Hepatocyte (in vitro differentiated cells): ENCODE measurements at regions not wholly inside any gene's neighbourhood (a gene's known extent, or its start where the extent isn't known, plus 50 kb on each side); places are given as distances from the start of the nearest gene placed in this dataset.

Source experiments
- DNase-seq: peaks from one replicate; pipeline ENCODE4 v3.0.0-alpha.2; 2016; ENCODE audit warnings: low spot score
- H2AFZ ChIP-seq: fragments of 200-600 bp; sonication (generic); 2 replicates; pipeline ENCODE4 v1.6.0; 2016; ENCODE audit warnings: antibody characterized with exemption, mild to moderate bottlenecking
- H3K27ac ChIP-seq: fragments of 200-600 bp; sonication (generic); 2 replicates; pipeline ENCODE4 v1.5.1; 2016; ENCODE audit warnings: mild to moderate bottlenecking
- H3K27me3 ChIP-seq: fragments of 200-600 bp; sonication (generic); 2 replicates; pipeline ENCODE4 v1.6.1; 2016
- H3K36me3 ChIP-seq: fragments of 200-600 bp; sonication (generic); replicated peaks from 2 replicates; pipeline ENCODE4 v1.5.1; 2016; ENCODE audit warnings: low read depth; ENCODE audit not compliant: insufficient read depth
- H3K4me1 ChIP-seq: fragments of 200-600 bp; sonication (generic); 2 replicates; pipeline ENCODE4 v1.5.1; 2016; ENCODE audit warnings: mild to moderate bottlenecking, moderate library complexity; ENCODE audit not compliant: insufficient read depth
- H3K4me2 ChIP-seq: fragments of 200-600 bp; sonication (generic); 2 replicates; pipeline ENCODE4 v1.6.0; 2016
- H3K4me3 ChIP-seq: fragments of 200-600 bp; sonication (generic); 2 replicates; pipeline ENCODE4 v1.5.1; 2016; ENCODE audit warnings: mild to moderate bottlenecking
- H3K79me2 ChIP-seq: fragments of 200-600 bp; sonication (generic); 2 replicates; pipeline ENCODE4 v1.6.0; 2017; ENCODE audit warnings: mild to moderate bottlenecking
- H3K9me2 ChIP-seq: fragments of 200-600 bp; sonication (generic); replicated peaks from 2 replicates; pipeline ENCODE4 v1.6.0; 2017; ENCODE audit warnings: mild to moderate bottlenecking; ENCODE audit not compliant: insufficient read depth
- H3K9me3 ChIP-seq: fragments of 200-600 bp; sonication (generic); 2 replicates; pipeline ENCODE4 v1.5.1; 2016; ENCODE audit warnings: low read depth, mild to moderate bottlenecking
- H4K20me1 ChIP-seq: fragments of 200-600 bp; sonication (generic); 2 replicates; pipeline ENCODE4 v1.6.0; 2016; ENCODE audit warnings: mild to moderate bottlenecking; ENCODE audit not compliant: insufficient read depth, poor library complexity, severe bottlenecking
- EZH2 ChIP-seq: fragments of 200-600 bp; sonication (generic); IDR thresholded peaks from 2 replicates; pipeline ENCODE4 v1.6.1; 2016; ENCODE audit warnings: antibody characterized with exemption, mild to moderate bottlenecking, borderline replicate concordance
- EZH2phosphoT487 ChIP-seq: fragments of 200-600 bp; sonication (generic); IDR thresholded peaks from one replicate; pipeline ENCODE4 v1.6.1; 2018; ENCODE audit warnings: antibody characterized with exemption, mild to moderate bottlenecking, low read depth, moderate library complexity; ENCODE audit not compliant: unreplicated experiment, severe bottlenecking
- WGBS: methylation state at CpG from one replicate; pipeline ENCODE4 v1.1.6; 2016; ENCODE audit warnings: low lambda C conversion rate; ENCODE audit errors: missing lambda C conversion rate; 5-methylcytosine and 5-hydroxymethylcytosine counted together
- TF ChIP-seq, protein P1 (sequence below): fragments of 200-600 bp; sonication (generic); IDR thresholded peaks from 2 replicates; pipeline ENCODE4 v1.5.1; 2016; ENCODE audit warnings: antibody characterized with exemption, mild to moderate bottlenecking; ENCODE audit not compliant: poor library complexity

DNA sequence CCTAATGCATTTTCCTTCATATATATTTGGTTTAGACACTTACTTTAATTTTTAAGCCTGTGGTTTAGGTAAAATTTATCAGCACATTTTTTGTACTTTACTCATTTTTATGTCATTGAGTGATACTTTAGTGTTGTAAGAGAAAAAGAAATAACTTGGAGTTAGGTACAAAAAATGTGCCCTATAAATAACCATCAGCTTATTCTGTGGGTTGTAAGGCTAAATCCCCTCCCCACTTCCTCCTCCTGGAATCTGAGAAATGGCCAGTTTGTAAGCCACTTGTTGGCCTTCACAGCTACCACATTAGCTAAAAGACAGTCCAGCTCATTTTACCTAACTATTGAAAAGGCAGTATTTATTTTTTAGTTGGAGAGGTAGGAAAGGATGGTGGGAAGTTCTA, 576.3 kb downstream of the PKHD1 start:
- no peak overlapping the region for H2AFZ ChIP-seq
- no peak overlapping the region for H3K4me2 ChIP-seq
- H4K20me1 ChIP-seq, result no peaks in the 10 kb centered on the region
- H3K4me1 ChIP-seq, result peaks cover 4% of the 10 kb centered on the region
- no peak for DNase-seq
- no peaks in the 10 kb centered on the region for H3K79me2 ChIP-seq
- H3K27ac ChIP-seq, result no peak overlapping the region
- no peak for TF ChIP-seq EZH2
- no peak overlapping the region for H3K4me3 ChIP-seq
- H3K36me3 ChIP-seq, result no peaks in the 10 kb centered on the region
- H3K9me3 ChIP-seq, result no peaks in the 10 kb centered on the region
- H3K9me2 ChIP-seq, result no peaks in the 10 kb centered on the region
- no peaks in the 10 kb centered on the region for H3K27me3 ChIP-seq

GRCh38 chr6:51513891-51514747, 573.3 kb downstream of the PKHD1 start:
- no peaks in the 10 kb centered on the region for H3K27me3 ChIP-seq
- peak; percentile 17 for DNase-seq
- H3K27ac ChIP-seq, result peak overlapping the region; percentile 57
- no peak overlapping the region for H3K4me3 ChIP-seq
- no peaks in the 10 kb centered on the region for H3K36me3 ChIP-seq
- TF ChIP-seq EZH2 (no peak), EZH2phosphoT487 (no peak)
- TF ChIP-seq, protein P1, sequence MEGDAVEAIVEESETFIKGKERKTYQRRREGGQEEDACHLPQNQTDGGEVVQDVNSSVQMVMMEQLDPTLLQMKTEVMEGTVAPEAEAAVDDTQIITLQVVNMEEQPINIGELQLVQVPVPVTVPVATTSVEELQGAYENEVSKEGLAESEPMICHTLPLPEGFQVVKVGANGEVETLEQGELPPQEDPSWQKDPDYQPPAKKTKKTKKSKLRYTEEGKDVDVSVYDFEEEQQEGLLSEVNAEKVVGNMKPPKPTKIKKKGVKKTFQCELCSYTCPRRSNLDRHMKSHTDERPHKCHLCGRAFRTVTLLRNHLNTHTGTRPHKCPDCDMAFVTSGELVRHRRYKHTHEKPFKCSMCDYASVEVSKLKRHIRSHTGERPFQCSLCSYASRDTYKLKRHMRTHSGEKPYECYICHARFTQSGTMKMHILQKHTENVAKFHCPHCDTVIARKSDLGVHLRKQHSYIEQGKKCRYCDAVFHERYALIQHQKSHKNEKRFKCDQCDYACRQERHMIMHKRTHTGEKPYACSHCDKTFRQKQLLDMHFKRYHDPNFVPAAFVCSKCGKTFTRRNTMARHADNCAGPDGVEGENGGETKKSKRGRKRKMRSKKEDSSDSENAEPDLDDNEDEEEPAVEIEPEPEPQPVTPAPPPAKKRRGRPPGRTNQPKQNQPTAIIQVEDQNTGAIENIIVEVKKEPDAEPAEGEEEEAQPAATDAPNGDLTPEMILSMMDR, result no peak
- H3K4me2 ChIP-seq, result no peak overlapping the region
- no peaks in the 10 kb centered on the region for H4K20me1 ChIP-seq
- no peaks in the 10 kb centered on the region for H3K9me2 ChIP-seq
- H2AFZ ChIP-seq, result no peak overlapping the region
- no peaks in the 10 kb centered on the region for H3K9me3 ChIP-seq
- 63% methylated on average over 13 of the region's 13 CpGs for WGBS
- H3K79me2 ChIP-seq, result no peaks in the 10 kb centered on the region
- H3K4me1 ChIP-seq, result peaks cover 4% of the 10 kb centered on the region

DNA sequence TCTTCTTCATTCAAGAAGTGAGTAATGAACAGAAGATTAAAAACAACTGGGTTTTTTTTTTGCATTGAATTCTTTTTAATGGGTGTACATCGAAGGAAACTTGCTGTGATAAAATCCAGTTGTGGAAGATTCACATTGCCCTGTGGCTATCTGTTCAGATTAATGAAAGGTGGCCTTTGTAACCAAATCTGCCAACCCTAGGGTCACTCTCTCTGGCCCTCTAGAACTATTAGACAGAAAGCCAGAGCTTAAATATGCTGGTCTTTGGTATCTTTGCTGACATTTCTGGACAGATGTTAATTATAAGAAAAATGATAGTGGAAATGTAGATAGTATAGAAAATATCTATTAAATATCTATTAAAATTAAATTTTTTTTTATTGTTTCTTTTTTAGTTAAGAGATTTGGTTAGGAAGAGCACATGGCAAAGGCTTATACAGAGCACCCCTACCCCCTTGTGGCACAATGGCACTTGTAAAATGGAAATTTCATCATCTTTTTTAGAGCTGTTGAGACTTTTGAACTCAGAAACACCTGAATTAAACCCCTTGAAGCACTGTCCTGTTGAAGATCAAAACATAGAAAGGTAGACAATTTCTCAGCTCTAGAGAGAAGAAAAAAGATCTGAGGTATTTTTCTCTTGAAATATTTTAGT, 572.5 kb downstream of the PKHD1 start:
- H3K9me2 ChIP-seq, result no peaks in the 10 kb centered on the region
- H3K79me2 ChIP-seq, result no peaks in the 10 kb centered on the region
- no peaks in the 10 kb centered on the region for H3K27me3 ChIP-seq
- H2AFZ ChIP-seq, result no peak overlapping the region
- H3K4me3 ChIP-seq, result no peak overlapping the region
- 69% methylated on average over 1 of the region's 1 CpG for WGBS
- peaks cover 4% of the 10 kb centered on the region for H3K4me1 ChIP-seq
- H3K9me3 ChIP-seq, result no peaks in the 10 kb centered on the region
- H3K27ac ChIP-seq, result peak overlapping the region; percentile 65
- no peak for DNase-seq
- H4K20me1 ChIP-seq, result no peaks in the 10 kb centered on the region
- no peak for TF ChIP-seq EZH2
- TF ChIP-seq, protein P1, result peak; percentile 21
- H3K4me2 ChIP-seq, result no peak overlapping the region
- no peaks in the 10 kb centered on the region for H3K36me3 ChIP-seq

DNA sequence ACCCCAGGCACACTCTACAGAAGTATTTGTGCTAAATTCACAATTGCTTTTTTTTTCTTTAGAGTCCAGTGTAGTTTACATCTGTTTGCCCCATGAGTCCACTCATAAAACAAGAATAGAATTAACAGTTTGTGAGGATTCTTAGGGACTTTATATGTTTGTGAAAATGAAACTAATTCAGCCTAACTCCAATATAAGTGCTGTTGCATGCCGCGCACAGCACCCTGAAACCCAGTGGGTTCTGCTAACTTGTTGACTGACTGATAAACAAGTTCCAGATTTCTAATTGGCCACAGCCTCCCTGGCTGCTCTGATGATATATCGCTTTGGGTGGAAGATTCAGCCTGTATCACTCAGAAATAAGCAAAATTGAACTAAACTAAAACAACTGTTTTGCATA, 561.4 kb downstream of the PKHD1 start:
- no peaks in the 10 kb centered on the region for H3K9me2 ChIP-seq
- no peaks in the 10 kb centered on the region for H3K79me2 ChIP-seq
- H2AFZ ChIP-seq, result no peak overlapping the region
- no peaks in the 10 kb centered on the region for H3K4me1 ChIP-seq
- DNase-seq, result no peak
- H3K9me3 ChIP-seq, result no peaks in the 10 kb centered on the region
- 93% methylated on average over 3 of the region's 3 CpGs for WGBS
- no peaks in the 10 kb centered on the region for H3K36me3 ChIP-seq
- no peaks in the 10 kb centered on the region for H3K27me3 ChIP-seq
- H4K20me1 ChIP-seq, result no peaks in the 10 kb centered on the region
- TF ChIP-seq, protein P1, result no peak
- no peak for TF ChIP-seq EZH2phosphoT487
- no peak for TF ChIP-seq EZH2
- H3K27ac ChIP-seq, result no peak overlapping the region
- H3K4me3 ChIP-seq, result no peak overlapping the region
- no peak overlapping the region for H3K4me2 ChIP-seq
